Osteocyte (in vitro differentiated cells): ENCODE measurements at regions not wholly inside any gene's neighbourhood (a gene's known extent, or its start where the extent isn't known, plus 50 kb on each side); places are given as distances from the start of the nearest gene placed in this dataset.

Experiments
- DNase-seq: peaks from one replicate; pipeline ENCODE4 v3.0.0; 2021; ENCODE audit warnings: mixed read lengths; ENCODE audit not compliant: unreplicated experiment; ENCODE audit errors: extremely low spot score
- H3K27ac Mint-ChIP-seq: one replicate; pipeline ENCODE4 v1.8.0; 2021; ENCODE audit warnings: mild to moderate bottlenecking, mixed read lengths; ENCODE audit not compliant: unreplicated experiment
- H3K27me3 Mint-ChIP-seq: one replicate; pipeline ENCODE4 v1.8.0; 2021; ENCODE audit warnings: mixed read lengths; ENCODE audit not compliant: unreplicated experiment
- H3K36me3 Mint-ChIP-seq: one replicate; pipeline ENCODE4 v1.8.0; 2021; ENCODE audit warnings: mixed read lengths; ENCODE audit not compliant: unreplicated experiment
- H3K4me1 Mint-ChIP-seq: one replicate; pipeline ENCODE4 v1.8.0; 2021; ENCODE audit warnings: mixed read lengths; ENCODE audit not compliant: unreplicated experiment
- H3K4me3 Mint-ChIP-seq: one replicate; pipeline ENCODE4 v1.8.0; 2021; ENCODE audit warnings: mild to moderate bottlenecking, moderate library complexity, mixed read lengths; ENCODE audit not compliant: unreplicated experiment
- H3K9me3 Mint-ChIP-seq: one replicate; pipeline ENCODE4 v1.8.0; 2021; ENCODE audit warnings: mixed read lengths; ENCODE audit not compliant: unreplicated experiment
- TF ChIP-seq, protein P1 (sequence below): fragments of 200-600 bp; sonication (generic); IDR thresholded peaks from 2 replicates; pipeline ENCODE4 v1.5.0; 2021; ENCODE audit warnings: antibody characterized with exemption, mild to moderate bottlenecking, moderate library complexity

DNA sequence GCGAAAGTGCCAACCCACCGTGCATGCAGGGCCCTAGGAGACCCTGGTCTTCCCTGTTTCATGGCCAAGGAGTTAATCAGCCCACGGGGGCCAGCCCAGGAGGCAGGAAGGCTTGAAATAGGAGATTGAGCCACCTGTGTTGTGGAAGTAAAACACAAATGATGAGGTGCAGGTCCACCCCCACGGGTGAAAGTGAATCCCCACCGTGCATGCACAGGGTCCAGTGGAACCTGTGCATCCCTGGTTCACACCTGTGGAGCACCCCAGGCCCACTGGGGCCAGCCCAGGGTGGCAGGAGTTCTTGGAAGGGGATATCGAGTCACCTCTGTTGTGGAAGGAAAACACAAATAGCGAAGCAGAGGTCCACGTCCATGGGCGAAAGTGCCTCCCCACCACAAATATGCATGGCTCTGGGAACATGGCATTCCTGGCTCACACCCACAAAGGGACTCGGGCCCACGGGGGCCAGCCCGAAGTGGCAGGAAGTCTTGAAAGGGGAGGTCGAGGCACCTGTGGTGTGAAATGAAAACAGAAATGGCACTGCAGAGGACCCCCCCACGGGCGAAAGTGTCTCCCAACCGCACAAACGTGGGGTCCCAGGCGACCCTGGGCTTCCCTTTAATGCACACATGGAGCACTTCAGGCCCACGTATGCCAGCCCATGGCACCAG, 381.5 kb downstream of the ALG10 start:
- DNase-seq, result peak; percentile 81
- H3K4me3 Mint-ChIP-seq, result no peak overlapping the region
- peaks cover 6% of the 10 kb centered on the region for H3K36me3 Mint-ChIP-seq
- H3K27me3 Mint-ChIP-seq, result no peaks in the 10 kb centered on the region
- TF ChIP-seq, protein P1, sequence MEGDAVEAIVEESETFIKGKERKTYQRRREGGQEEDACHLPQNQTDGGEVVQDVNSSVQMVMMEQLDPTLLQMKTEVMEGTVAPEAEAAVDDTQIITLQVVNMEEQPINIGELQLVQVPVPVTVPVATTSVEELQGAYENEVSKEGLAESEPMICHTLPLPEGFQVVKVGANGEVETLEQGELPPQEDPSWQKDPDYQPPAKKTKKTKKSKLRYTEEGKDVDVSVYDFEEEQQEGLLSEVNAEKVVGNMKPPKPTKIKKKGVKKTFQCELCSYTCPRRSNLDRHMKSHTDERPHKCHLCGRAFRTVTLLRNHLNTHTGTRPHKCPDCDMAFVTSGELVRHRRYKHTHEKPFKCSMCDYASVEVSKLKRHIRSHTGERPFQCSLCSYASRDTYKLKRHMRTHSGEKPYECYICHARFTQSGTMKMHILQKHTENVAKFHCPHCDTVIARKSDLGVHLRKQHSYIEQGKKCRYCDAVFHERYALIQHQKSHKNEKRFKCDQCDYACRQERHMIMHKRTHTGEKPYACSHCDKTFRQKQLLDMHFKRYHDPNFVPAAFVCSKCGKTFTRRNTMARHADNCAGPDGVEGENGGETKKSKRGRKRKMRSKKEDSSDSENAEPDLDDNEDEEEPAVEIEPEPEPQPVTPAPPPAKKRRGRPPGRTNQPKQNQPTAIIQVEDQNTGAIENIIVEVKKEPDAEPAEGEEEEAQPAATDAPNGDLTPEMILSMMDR, result no peak
- H3K4me1 Mint-ChIP-seq, result no peaks in the 10 kb centered on the region
- no peak overlapping the region for H3K27ac Mint-ChIP-seq
- H3K9me3 Mint-ChIP-seq, result peaks cover 23% of the 10 kb centered on the region

DNA sequence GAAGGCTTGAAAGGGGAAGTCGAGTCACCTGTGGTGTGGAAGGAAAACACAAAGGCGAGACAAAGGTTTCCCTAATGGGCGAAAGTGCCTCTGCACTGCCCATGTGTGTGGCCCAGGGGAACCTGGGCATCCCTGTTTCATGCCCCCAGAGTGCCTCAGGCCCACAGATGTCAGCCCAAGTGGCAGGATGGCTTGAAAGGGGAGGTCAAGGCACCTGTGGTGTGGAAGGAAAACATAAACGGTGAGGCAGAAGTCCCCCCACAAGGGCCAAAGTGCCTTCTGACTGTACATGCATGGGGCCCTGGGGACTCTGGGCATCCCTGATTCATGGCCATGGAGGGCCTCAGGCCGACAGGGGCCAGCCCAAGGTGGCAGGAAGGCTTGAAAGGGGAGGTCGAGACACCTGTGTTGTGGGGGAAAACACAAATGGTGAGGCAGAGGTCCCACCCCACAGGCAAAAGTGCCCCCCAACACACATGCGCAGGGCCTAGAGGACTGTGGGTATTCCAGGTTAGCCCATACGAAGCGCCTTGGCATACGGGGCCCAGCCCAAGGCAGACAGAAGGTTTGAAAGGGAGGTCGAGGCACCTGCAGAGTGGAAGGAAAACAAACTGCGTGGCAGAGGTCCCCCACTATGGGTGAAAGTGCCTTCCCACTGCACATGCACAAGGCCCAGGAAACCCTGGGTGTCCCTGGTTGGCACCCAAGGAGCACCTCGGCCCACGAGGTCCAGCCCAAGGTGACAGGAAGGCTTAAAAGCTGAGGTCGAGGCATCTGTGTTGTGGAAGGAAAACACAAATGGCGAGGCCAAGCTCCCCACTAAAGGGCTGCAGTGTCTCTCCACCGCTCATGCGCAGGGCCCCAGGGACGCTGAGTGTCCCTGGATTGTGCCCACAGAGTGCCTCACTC, 382.3 kb downstream of the ALG10 start:
- Mint-ChIP-seq H3K36me3 (peaks cover 6% of the 10 kb centered on the region), H3K27me3 (no peaks in the 10 kb centered on the region), H3K27ac (no peak overlapping the region), H3K4me1 (no peaks in the 10 kb centered on the region), H3K9me3 (peaks cover 30% of the 10 kb centered on the region), H3K4me3 (no peak overlapping the region)
- TF ChIP-seq, protein P1, result no peak
- peak; percentile 73 for DNase-seq

DNA sequence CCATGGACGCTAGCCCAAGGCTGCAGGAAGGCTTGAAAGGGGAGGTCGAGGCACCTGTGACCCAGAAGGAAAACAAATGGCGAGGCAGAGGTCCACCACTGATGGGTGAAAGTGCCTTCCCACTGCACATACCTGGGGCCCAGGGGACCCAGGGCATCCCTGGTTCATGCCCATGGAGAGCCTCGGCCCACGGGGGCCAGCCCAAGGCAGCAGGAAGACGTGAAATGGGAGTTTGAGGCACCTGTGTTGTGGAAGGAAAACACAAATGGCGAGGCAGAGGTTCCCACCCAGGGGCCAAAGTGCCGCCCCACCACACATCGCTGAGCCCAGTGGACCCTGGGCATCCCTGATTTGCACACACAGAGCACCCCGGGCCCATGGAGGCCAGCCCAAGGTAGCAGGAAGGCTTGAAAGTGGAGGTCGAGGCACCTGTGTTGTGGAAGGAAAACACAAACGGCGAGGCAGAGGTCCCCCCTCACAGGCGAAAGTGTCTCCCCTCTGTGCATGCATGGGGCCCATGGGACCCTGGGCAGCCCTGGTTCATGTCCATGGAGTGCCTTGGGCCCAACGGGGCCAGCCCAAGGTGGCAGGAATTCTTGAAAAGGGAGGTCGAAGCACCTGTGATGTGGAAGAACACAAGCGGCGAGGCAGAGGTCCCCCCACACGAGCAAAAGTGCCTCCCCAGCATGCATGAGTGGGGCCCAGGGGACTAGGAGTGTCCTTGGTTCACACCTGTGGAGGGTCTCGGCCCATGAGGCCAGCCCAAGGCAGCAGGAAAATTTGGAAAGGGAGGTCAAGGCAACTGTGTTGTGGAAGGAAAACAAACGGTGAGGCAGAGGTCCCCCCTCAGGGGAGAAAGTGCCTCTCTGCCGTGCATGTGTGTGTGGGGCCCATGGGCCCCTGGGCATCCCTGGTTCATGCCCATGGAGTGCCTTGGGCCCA, 383.3 kb downstream of the ALG10 start:
- TF ChIP-seq, protein P1, result no peak
- peaks cover 6% of the 10 kb centered on the region for H3K36me3 Mint-ChIP-seq
- H3K9me3 Mint-ChIP-seq, result peaks cover 37% of the 10 kb centered on the region
- no peak overlapping the region for H3K27ac Mint-ChIP-seq
- no peak overlapping the region for H3K4me3 Mint-ChIP-seq
- no peaks in the 10 kb centered on the region for H3K4me1 Mint-ChIP-seq
- H3K27me3 Mint-ChIP-seq, result no peaks in the 10 kb centered on the region
- DNase-seq, result peak; percentile 81

DNA sequence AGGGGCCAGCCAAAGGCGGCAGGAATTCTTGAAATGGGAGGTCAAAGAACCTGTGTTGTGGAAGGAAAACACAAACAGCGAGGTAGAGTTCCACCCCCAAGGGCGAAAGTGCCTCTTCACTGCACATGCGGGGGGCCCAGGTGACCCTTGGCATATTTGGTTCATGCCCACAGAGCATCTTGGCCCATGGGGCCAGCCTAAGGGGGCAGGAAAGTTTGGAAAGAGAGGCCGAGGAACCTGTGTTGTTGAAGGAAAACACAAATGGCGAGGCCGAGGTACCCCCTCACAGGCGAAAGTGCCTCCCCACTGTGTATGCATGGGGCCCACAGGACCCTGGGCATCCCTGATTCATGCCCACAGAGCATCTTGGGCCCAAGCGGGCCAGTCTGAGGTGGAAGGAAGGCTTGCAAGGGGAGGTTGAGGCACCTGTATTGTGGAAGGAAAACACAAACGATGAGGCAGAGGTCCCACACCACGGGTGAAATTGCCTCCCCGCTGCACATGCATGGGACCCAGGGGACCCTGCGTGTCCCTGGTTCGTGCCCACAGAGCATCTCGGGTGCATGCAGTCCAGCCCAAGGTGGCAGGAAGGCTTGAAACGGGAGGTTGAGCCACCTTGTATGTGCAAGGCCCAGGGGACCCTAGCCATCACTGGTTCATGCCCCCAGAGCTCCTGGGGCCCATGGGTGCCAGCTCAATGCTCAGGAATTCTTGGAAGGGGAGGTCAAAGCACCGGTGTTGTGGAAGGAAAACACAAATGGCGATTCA, 384.1 kb downstream of the ALG10 start:
- Mint-ChIP-seq H3K27ac (no peak overlapping the region), H3K9me3 (peaks cover 42% of the 10 kb centered on the region), H3K4me3 (no peak overlapping the region), H3K27me3 (no peaks in the 10 kb centered on the region), H3K36me3 (peaks cover 6% of the 10 kb centered on the region), H3K4me1 (no peaks in the 10 kb centered on the region)
- TF ChIP-seq, protein P1, result no peak
- peak; percentile 76 for DNase-seq
